Glutamatergic neuron (in vitro differentiated cells): ENCODE measurements at regions not wholly inside any gene's neighbourhood (a gene's known extent, or its start where the extent isn't known, plus 50 kb on each side); places are given as distances from the start of the nearest gene placed in this dataset.

ENCODE experiments used
- DNase-seq: peaks from one replicate; pipeline ENCODE4 v3.0.0; 2022
- H3K27ac Mint-ChIP-seq: one replicate; pipeline ENCODE4 v1.8.0; 2020; ENCODE audit warnings: mild to moderate bottlenecking, mixed read lengths, inconsistent platforms; ENCODE audit not compliant: unreplicated experiment
- H3K27me3 Mint-ChIP-seq: one replicate; pipeline ENCODE4 v1.8.0; 2020; ENCODE audit warnings: mild to moderate bottlenecking, moderate library complexity, mixed read lengths, inconsistent platforms; ENCODE audit not compliant: unreplicated experiment
- H3K36me3 Mint-ChIP-seq: one replicate; pipeline ENCODE4 v1.8.0; 2020; ENCODE audit warnings: mild to moderate bottlenecking, mixed read lengths, inconsistent platforms; ENCODE audit not compliant: unreplicated experiment
- H3K4me1 Mint-ChIP-seq: one replicate; pipeline ENCODE4 v1.8.0; 2020; ENCODE audit warnings: mild to moderate bottlenecking, low read depth, mixed read lengths, inconsistent platforms; ENCODE audit not compliant: unreplicated experiment
- H3K4me3 Mint-ChIP-seq: one replicate; pipeline ENCODE4 v1.8.0; 2020; ENCODE audit warnings: mild to moderate bottlenecking, mixed read lengths, inconsistent platforms; ENCODE audit not compliant: unreplicated experiment
- H3K9me3 Mint-ChIP-seq: one replicate; pipeline ENCODE4 v1.8.0; 2020; ENCODE audit warnings: mild to moderate bottlenecking, moderate library complexity, mixed read lengths, inconsistent platforms; ENCODE audit not compliant: unreplicated experiment
- CTCF ChIP-seq: fragments of 200-600 bp; sonication (generic); IDR thresholded peaks from one replicate; pipeline ENCODE4 v1.5.0; 2021; ENCODE audit not compliant: partially characterized antibody, unreplicated experiment

- Mint-ChIP-seq H3K27me3 (peaks cover 5% of the 10 kb centered on the region), H3K9me3 (peaks cover 1% of the 10 kb centered on the region), H3K4me3 (no peak overlapping the region), H3K27ac (no peak overlapping the region), H3K36me3 (no peaks in the 10 kb centered on the region), H3K4me1 (no peaks in the 10 kb centered on the region)
- DNase-seq, result no peak
- no peak for TF ChIP-seq CTCF
Observed at GRCh38 chr19:34598217-34599155, 78.5 kb downstream of the SCGB2B2 start.

- H3K4me1 Mint-ChIP-seq, result no peaks in the 10 kb centered on the region
- no peak for DNase-seq
- no peak for TF ChIP-seq CTCF
- H3K9me3 Mint-ChIP-seq, result peaks cover 3% of the 10 kb centered on the region
- no peak overlapping the region for H3K27ac Mint-ChIP-seq
- H3K27me3 Mint-ChIP-seq, result peaks cover 5% of the 10 kb centered on the region
- no peak overlapping the region for H3K4me3 Mint-ChIP-seq
- no peaks in the 10 kb centered on the region for H3K36me3 Mint-ChIP-seq
Observed at GRCh38 chr19:34597596-34597995, 79.4 kb downstream of the SCGB2B2 start.

- Mint-ChIP-seq H3K4me3 (no peak overlapping the region), H3K27ac (no peak overlapping the region), H3K27me3 (peaks cover 7% of the 10 kb centered on the region), H3K4me1 (no peaks in the 10 kb centered on the region), H3K36me3 (no peaks in the 10 kb centered on the region), H3K9me3 (peaks cover 3% of the 10 kb centered on the region)
- DNase-seq, result no peak
- TF ChIP-seq CTCF, result no peak
Observed at GRCh38 chr19:34596989-34597388, 80.0 kb downstream of the SCGB2B2 start.

GRCh38 chr19:34596115-34596514, 80.8 kb downstream of the SCGB2B2 start:
- no peaks in the 10 kb centered on the region for H3K36me3 Mint-ChIP-seq
- H3K9me3 Mint-ChIP-seq, result peaks cover 3% of the 10 kb centered on the region
- TF ChIP-seq CTCF, result no peak

GRCh38 chr19:34595683-34596082, 81.3 kb downstream of the SCGB2B2 start:
- no peak overlapping the region for H3K4me3 Mint-ChIP-seq
- no peaks in the 10 kb centered on the region for H3K36me3 Mint-ChIP-seq
- H3K27ac Mint-ChIP-seq, result no peak overlapping the region
- TF ChIP-seq CTCF, result no peak
- H3K9me3 Mint-ChIP-seq, result peaks cover 3% of the 10 kb centered on the region
- H3K27me3 Mint-ChIP-seq, result peaks cover 9% of the 10 kb centered on the region
- no peak for DNase-seq
- H3K4me1 Mint-ChIP-seq, result no peaks in the 10 kb centered on the region

More at GRCh38 chr19:34596115-34596514, 80.8 kb downstream of the SCGB2B2 start:
- no peaks in the 10 kb centered on the region for H3K4me1 Mint-ChIP-seq
- H3K27me3 Mint-ChIP-seq, result peaks cover 9% of the 10 kb centered on the region
- H3K4me3 Mint-ChIP-seq, result no peak overlapping the region
- H3K27ac Mint-ChIP-seq, result no peak overlapping the region
- no peak for DNase-seq
